PC-9 (cell line): ENCODE measurements at regions not wholly inside any gene's neighbourhood (a gene's known extent, or its start where the extent isn't known, plus 50 kb on each side); places are given as distances from the start of the nearest gene placed in this dataset.

ENCODE experiments used
- EZH2 ChIP-seq: fragments of 200-600 bp; sonication (generic); IDR thresholded peaks from 2 replicates; pipeline ENCODE4 v1.8.0; 2017; ENCODE audit warnings: antibody characterized with exemption, low read depth
- TF ChIP-seq, protein P1 (sequence below): fragments of 200-600 bp; sonication (generic); conservative IDR thresholded peaks from 2 replicates; pipeline ENCODE4 v1.6.1; 2017; ENCODE audit warnings: mixed run types, antibody characterized with exemption, mild to moderate bottlenecking, moderate library complexity

DNA sequence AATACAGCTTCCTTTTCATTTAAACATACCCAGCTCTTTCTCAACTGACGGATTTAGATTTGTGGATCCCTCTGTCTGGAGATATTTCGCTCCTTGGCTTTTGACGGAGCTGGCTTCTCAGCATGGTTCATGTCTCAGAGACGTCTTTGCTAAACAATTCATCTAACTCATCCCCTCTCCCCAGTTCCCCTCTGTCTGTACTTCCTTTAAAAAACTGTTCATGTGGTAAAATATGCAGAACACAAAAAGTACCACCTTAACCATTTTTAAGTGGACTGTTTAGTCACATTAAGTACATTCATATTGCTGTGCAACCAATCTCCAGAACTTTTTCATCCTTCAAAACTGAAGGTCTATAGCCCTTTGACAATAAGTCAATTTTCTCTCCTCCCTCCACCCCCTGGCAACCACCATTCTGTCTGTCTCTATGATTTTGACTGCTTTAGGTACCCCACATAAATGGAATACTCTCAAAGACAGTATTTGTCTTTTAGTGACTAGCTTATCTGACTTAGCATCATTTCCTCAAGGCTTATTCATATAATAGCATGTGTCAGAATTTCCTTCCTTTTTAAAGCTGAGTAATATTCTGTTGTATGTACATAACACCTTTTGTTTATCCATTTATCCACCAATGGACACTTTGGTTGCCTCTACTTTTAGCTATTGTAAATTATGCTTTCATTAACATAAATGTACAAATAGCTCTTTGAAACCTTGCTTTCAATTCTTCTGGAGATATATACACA is 399.8 kb upstream of the SOX5 start:
- TF ChIP-seq, protein P1, sequence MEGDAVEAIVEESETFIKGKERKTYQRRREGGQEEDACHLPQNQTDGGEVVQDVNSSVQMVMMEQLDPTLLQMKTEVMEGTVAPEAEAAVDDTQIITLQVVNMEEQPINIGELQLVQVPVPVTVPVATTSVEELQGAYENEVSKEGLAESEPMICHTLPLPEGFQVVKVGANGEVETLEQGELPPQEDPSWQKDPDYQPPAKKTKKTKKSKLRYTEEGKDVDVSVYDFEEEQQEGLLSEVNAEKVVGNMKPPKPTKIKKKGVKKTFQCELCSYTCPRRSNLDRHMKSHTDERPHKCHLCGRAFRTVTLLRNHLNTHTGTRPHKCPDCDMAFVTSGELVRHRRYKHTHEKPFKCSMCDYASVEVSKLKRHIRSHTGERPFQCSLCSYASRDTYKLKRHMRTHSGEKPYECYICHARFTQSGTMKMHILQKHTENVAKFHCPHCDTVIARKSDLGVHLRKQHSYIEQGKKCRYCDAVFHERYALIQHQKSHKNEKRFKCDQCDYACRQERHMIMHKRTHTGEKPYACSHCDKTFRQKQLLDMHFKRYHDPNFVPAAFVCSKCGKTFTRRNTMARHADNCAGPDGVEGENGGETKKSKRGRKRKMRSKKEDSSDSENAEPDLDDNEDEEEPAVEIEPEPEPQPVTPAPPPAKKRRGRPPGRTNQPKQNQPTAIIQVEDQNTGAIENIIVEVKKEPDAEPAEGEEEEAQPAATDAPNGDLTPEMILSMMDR = no peak
- TF ChIP-seq EZH2 = no peak
